SK-N-SH treated with all-trans-retinoic acid at 6 μM for 48 hours (cell line): ENCODE measurements at regions not wholly inside any gene's neighbourhood (a gene's known extent, or its start where the extent isn't known, plus 50 kb on each side); places are given as distances from the start of the nearest gene placed in this dataset.

Experiments
- ATAC-seq: fragments of 200-7000 bp; cut with Tn5 transposase; 3 replicates; pipeline ENCODE4 v1.9.1; 2020; ENCODE audit warnings: mild to moderate bottlenecking, moderate library complexity
- ARNTL ChIP-seq: fragments of 450-650 bp; formaldehyde crosslinking; IDR thresholded peaks from 2 replicates; pipeline ENCODE4 v1.5.0; 2020; ENCODE audit warnings: low read depth, mild to moderate bottlenecking, moderate library complexity, borderline replicate concordance
- BACH2 ChIP-seq: fragments of 250-450 bp; sonication (Bioruptor Pico); IDR thresholded peaks from 2 replicates; pipeline ENCODE4 v1.9.0; 2021; ENCODE audit warnings: mild to moderate bottlenecking, borderline replicate concordance
- CSDC2 ChIP-seq: fragments of 250-450 bp; sonication (Bioruptor Pico); IDR thresholded peaks from 2 replicates; pipeline ENCODE4 v1.5.0; 2020; ENCODE audit warnings: mild to moderate bottlenecking, moderate library complexity
- ESRRG ChIP-seq: fragments of 250-450 bp; sonication (Bioruptor Pico); IDR thresholded peaks from 2 replicates; pipeline ENCODE4 v1.6.1; 2021; ENCODE audit warnings: mild to moderate bottlenecking
- GLIS3 ChIP-seq: fragments of 250-450 bp; sonication (Bioruptor Pico); IDR thresholded peaks from 2 replicates; pipeline ENCODE4 v1.5.0; 2020; ENCODE audit warnings: mild to moderate bottlenecking, moderate library complexity
- ISL1 ChIP-seq: fragments of 250-450 bp; sonication (Bioruptor Pico); IDR thresholded peaks from 2 replicates; pipeline ENCODE4 v2.1.2; 2022; ENCODE audit warnings: mild to moderate bottlenecking, moderate library complexity
- OSR1 ChIP-seq: fragments of 250-450 bp; sonication (Bioruptor Pico); IDR thresholded peaks from 2 replicates; pipeline ENCODE4 v1.8.0; 2022; ENCODE audit warnings: moderate library complexity, mild to moderate bottlenecking, inconsistent platforms
- PPARA ChIP-seq: fragments of 250-450 bp; sonication (Bioruptor Pico); IDR thresholded peaks from 2 replicates; pipeline ENCODE4 v1.5.0; 2020; ENCODE audit warnings: mild to moderate bottlenecking, borderline replicate concordance
- SNAI2 ChIP-seq: fragments of 250-450 bp; sonication (Bioruptor Pico); IDR thresholded peaks from 2 replicates; pipeline ENCODE4 v1.5.0; 2020; ENCODE audit warnings: mild to moderate bottlenecking, moderate library complexity
- TCF4 ChIP-seq: fragments of 250-450 bp; sonication (Bioruptor Pico); IDR thresholded peaks from 2 replicates; pipeline ENCODE4 v1.8.0; 2021; ENCODE audit warnings: mild to moderate bottlenecking, moderate library complexity, borderline replicate concordance
- TOX ChIP-seq: fragments of 250-450 bp; sonication (Bioruptor Pico); IDR thresholded peaks from 2 replicates; pipeline ENCODE4 v1.8.0; 2021; ENCODE audit warnings: mild to moderate bottlenecking, moderate library complexity, borderline replicate concordance
- TSHZ2 ChIP-seq: fragments of 250-450 bp; sonication (Bioruptor Pico); IDR thresholded peaks from 2 replicates; pipeline ENCODE4 v1.5.0; 2020; ENCODE audit warnings: mild to moderate bottlenecking, moderate library complexity
- ZC3H10 ChIP-seq: fragments of 250-450 bp; sonication (Bioruptor Pico); IDR thresholded peaks from 2 replicates; pipeline ENCODE4 v1.5.1; 2021; ENCODE audit warnings: mild to moderate bottlenecking, moderate library complexity
- ZFP3 ChIP-seq: fragments of 250-450 bp; sonication (Bioruptor Pico); IDR thresholded peaks from 2 replicates; pipeline ENCODE4 v1.5.0; 2020; ENCODE audit warnings: mild to moderate bottlenecking, moderate library complexity
- ZFP30 ChIP-seq: fragments of 450-650 bp; formaldehyde crosslinking; IDR thresholded peaks from 2 replicates; pipeline ENCODE4 v1.5.0; 2022; ENCODE audit warnings: mild to moderate bottlenecking, moderate library complexity
- ZNF565 ChIP-seq: fragments of 450-650 bp; formaldehyde crosslinking; conservative IDR thresholded peaks from 2 replicates; pipeline ENCODE4 v1.5.0; 2020; ENCODE audit warnings: low read depth, mild to moderate bottlenecking, moderate library complexity
- ZNF70 ChIP-seq: fragments of 450-650 bp; formaldehyde crosslinking; IDR thresholded peaks from 2 replicates; pipeline ENCODE4 v1.5.0; 2020; ENCODE audit warnings: mild to moderate bottlenecking, moderate library complexity
- ZNF8 ChIP-seq: fragments of 450-650 bp; formaldehyde crosslinking; IDR thresholded peaks from 2 replicates; pipeline ENCODE4 v1.5.0; 2020; ENCODE audit warnings: mild to moderate bottlenecking, moderate library complexity
- TF ChIP-seq, protein P1 (sequence below): fragments of 250-450 bp; sonication (Bioruptor Pico); IDR thresholded peaks from 2 replicates; pipeline ENCODE4 v1.8.0; 2021; ENCODE audit warnings: low read depth, mild to moderate bottlenecking, moderate library complexity, borderline replicate concordance
- TF ChIP-seq, protein P2 (sequence below): fragments of 250-450 bp; sonication (Bioruptor Pico); IDR thresholded peaks from 2 replicates; pipeline ENCODE4 v1.5.1; 2021; ENCODE audit warnings: mild to moderate bottlenecking, moderate library complexity
- TF ChIP-seq, protein P3 (sequence below): fragments of 250-450 bp; sonication (Bioruptor Pico); IDR thresholded peaks from 2 replicates; pipeline ENCODE4 v1.5.1; 2020; ENCODE audit warnings: low read depth, mild to moderate bottlenecking, moderate library complexity

DNA sequence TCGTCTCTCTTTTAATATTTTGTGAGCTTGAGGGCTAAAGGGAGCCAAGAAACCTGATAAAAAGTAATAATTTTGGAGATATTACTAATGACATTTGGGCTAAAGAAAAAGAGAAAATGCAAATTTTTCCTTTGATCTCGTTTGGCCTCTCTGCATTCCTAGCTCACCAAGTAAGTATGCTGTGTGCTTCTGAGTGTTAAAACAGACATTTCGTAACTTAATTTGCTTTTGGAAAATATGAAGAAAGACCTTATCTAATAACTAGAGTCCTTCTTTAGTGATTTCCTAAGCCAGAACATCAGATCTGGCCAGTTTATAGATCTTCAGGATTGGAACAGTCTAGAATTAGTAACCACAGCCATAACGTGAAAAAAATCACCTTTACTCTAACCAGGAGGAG, 872.9 kb upstream of the SLC35B3 start:
- TF ChIP-seq, protein P1, sequence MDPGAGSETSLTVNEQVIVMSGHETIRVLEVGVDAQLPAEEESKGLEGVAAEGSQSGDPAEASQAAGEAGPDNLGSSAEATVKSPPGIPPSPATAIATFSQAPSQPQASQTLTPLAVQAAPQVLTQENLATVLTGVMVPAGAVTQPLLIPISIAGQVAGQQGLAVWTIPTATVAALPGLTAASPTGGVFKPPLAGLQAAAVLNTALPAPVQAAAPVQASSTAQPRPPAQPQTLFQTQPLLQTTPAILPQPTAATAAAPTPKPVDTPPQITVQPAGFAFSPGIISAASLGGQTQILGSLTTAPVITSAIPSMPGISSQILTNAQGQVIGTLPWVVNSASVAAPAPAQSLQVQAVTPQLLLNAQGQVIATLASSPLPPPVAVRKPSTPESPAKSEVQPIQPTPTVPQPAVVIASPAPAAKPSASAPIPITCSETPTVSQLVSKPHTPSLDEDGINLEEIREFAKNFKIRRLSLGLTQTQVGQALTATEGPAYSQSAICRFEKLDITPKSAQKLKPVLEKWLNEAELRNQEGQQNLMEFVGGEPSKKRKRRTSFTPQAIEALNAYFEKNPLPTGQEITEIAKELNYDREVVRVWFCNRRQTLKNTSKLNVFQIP (CRISPR knock-in tag): no peak
- TF ChIP-seq GLIS3 (CRISPR knock-in tag) (no peak), ESRRG (CRISPR knock-in tag) (no peak), TCF4 (CRISPR knock-in tag) (no peak), BACH2 (no peak)
- TF ChIP-seq, protein P2, sequence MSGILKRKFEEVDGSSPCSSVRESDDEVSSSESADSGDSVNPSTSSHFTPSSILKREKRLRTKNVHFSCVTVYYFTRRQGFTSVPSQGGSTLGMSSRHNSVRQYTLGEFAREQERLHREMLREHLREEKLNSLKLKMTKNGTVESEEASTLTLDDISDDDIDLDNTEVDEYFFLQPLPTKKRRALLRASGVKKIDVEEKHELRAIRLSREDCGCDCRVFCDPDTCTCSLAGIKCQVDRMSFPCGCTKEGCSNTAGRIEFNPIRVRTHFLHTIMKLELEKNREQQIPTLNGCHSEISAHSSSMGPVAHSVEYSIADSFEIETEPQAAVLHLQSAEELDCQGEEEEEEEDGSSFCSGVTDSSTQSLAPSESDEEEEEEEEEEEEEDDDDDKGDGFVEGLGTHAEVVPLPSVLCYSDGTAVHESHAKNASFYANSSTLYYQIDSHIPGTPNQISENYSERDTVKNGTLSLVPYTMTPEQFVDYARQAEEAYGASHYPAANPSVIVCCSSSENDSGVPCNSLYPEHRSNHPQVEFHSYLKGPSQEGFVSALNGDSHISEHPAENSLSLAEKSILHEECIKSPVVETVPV (CRISPR knock-in tag): no peak
- TF ChIP-seq, all 23 proteins: peak for 0
- no peak for ATAC-seq

DNA sequence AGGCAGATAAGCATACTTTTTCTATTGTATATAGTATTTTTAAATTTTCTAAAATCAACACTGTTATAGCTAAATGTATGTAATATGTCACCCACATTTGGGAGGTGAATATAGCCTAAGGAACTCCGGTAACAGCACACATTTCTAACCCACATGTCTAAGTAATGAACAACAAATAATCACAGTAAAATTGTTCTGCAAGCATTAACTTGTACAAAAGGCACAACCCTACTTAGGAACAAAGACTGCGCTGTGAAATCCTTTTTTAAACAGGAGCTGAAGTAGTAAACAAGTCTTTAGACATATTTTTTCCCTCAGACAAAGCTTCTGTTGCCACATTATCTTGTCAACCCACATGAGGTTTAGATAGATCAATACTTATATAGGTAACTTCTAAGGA, 872.4 kb upstream of the SLC35B3 start:
- ATAC-seq: no peak
- TF ChIP-seq, protein P1 (CRISPR knock-in tag): no peak
- TF ChIP-seq, protein P2 (CRISPR knock-in tag): no peak
- no peak for TF ChIP-seq CSDC2
- TF ChIP-seq SNAI2 (CRISPR knock-in tag): no peak
- TF ChIP-seq ZC3H10 (CRISPR knock-in tag): no peak
- TF ChIP-seq, protein P3, sequence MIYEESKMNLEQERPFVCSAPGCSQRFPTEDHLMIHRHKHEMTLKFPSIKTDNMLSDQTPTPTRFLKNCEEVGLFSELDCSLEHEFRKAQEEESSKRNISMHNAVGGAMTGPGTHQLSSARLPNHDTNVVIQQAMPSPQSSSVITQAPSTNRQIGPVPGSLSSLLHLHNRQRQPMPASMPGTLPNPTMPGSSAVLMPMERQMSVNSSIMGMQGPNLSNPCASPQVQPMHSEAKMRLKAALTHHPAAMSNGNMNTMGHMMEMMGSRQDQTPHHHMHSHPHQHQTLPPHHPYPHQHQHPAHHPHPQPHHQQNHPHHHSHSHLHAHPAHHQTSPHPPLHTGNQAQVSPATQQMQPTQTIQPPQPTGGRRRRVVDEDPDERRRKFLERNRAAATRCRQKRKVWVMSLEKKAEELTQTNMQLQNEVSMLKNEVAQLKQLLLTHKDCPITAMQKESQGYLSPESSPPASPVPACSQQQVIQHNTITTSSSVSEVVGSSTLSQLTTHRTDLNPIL (CRISPR knock-in tag): no peak
- TF ChIP-seq ARNTL: no peak
- no peak for TF ChIP-seq PPARA
- TF ChIP-seq ZFP30: no peak
- no peak for TF ChIP-seq TSHZ2 (CRISPR knock-in tag)
- TF ChIP-seq ESRRG (CRISPR knock-in tag): no peak
- no peak for TF ChIP-seq ZFP3 (CRISPR knock-in tag)
- TF ChIP-seq TCF4 (CRISPR knock-in tag): no peak
- TF ChIP-seq GLIS3 (CRISPR knock-in tag): no peak
- TF ChIP-seq TOX (CRISPR knock-in tag): no peak

GRCh38 chr6:9307187-9307586, 871.8 kb upstream of the SLC35B3 start:
- TF ChIP-seq GLIS3 (CRISPR knock-in tag) (no peak), OSR1 (CRISPR knock-in tag) (no peak), ESRRG (CRISPR knock-in tag) (no peak), CSDC2 (no peak), ISL1 (CRISPR knock-in tag) (no peak), ZNF70 (CRISPR knock-in tag) (no peak), PPARA (no peak), ZFP30 (no peak), ZFP3 (CRISPR knock-in tag) (no peak), ZNF565 (no peak), TOX (CRISPR knock-in tag) (no peak), ZNF8 (CRISPR knock-in tag) (no peak), BACH2 (no peak), TSHZ2 (CRISPR knock-in tag) (no peak)
- TF ChIP-seq, protein P1 (CRISPR knock-in tag): no peak
- TF ChIP-seq, all 23 proteins: peak for 0
- ATAC-seq: no peak
